BE2C (cell line): ENCODE measurements at regions not wholly inside any gene's neighbourhood (a gene's known extent, or its start where the extent isn't known, plus 50 kb on each side); places are given as distances from the start of the nearest gene placed in this dataset.

Experiments used
- DNase-seq: peaks from one replicate; pipeline ENCODE4 v3.0.0-alpha.2; 2020
- H3K27me3 ChIP-seq: fragments of 250-450 bp; sonication (Bioruptor Pico); 2 replicates; pipeline ENCODE4 v1.5.1; 2020; ENCODE audit warnings: mild to moderate bottlenecking
- H3K36me3 ChIP-seq: fragments of 250-450 bp; sonication (Bioruptor Pico); 2 replicates; pipeline ENCODE4 v1.5.1; 2020; ENCODE audit warnings: mild to moderate bottlenecking
- H3K4me1 ChIP-seq: fragments of 250-450 bp; sonication (Bioruptor Pico); 2 replicates; pipeline ENCODE4 v1.5.1; 2020
- H3K4me3 ChIP-seq: 2 replicates; pipeline ENCODE4 v1.5.1; 2011; ENCODE audit warnings: low read depth, low read length
- H3K9me3 ChIP-seq: fragments of 250-450 bp; sonication (Bioruptor Pico); 2 replicates; pipeline ENCODE4 v1.5.1; 2020
- CTCF ChIP-seq: IDR thresholded peaks from 2 replicates; pipeline ENCODE4 v1.5.1; 2012; ENCODE audit warnings: mild to moderate bottlenecking, low read depth, low read length

- Histone ChIP-seq H3K36me3 (no peaks in the 10 kb centered on the region; the same call in 1 of the 2 replicates), H3K4me1 (no peaks in the 10 kb centered on the region)
- DNase-seq: no peak
Measured at GRCh38 chr4:123035239-123035638, 112.8 kb upstream of the NUDT6 start.

GRCh38 chr4:123037804-123038203 lies 115.4 kb upstream of the NUDT6 start:
- DNase-seq: no peak
- Histone ChIP-seq H3K9me3 (no peaks in the 10 kb centered on the region; the same call in 1 of the 2 replicates), H3K4me3 (no peak overlapping the region), H3K27me3 (no peaks in the 10 kb centered on the region), H3K4me1 (no peaks in the 10 kb centered on the region), H3K36me3 (no peaks in the 10 kb centered on the region; the same call in none of the 2 replicates)
- TF ChIP-seq CTCF: no peak

More at GRCh38 chr4:123035239-123035638, 112.8 kb upstream of the NUDT6 start:
- no peak overlapping the region for H3K4me3 ChIP-seq
- no peaks in the 10 kb centered on the region for H3K27me3 ChIP-seq
- no peaks in the 10 kb centered on the region for H3K9me3 ChIP-seq
- TF ChIP-seq CTCF: no peak

GRCh38 chr4:123042095-123042494 lies 119.7 kb upstream of the NUDT6 start:
- Histone ChIP-seq H3K9me3 (no peaks in the 10 kb centered on the region; the same call in 1 of the 2 replicates), H3K27me3 (no peaks in the 10 kb centered on the region), H3K4me1 (no peaks in the 10 kb centered on the region), H3K36me3 (no peaks in the 10 kb centered on the region; the same call in none of the 2 replicates), H3K4me3 (no peak overlapping the region)
- TF ChIP-seq CTCF: no peak
- DNase-seq: no peak

GRCh38 chr4:123043013-123043412 lies 120.6 kb upstream of the NUDT6 start:
- no peak overlapping the region for H3K4me3 ChIP-seq
- no peaks in the 10 kb centered on the region; the same call in 1 of the 2 replicates for H3K9me3 ChIP-seq
- TF ChIP-seq CTCF: no peak
- H3K36me3 ChIP-seq: no peaks in the 10 kb centered on the region; the same call in none of the 2 replicates
- no peak for DNase-seq
- H3K4me1 ChIP-seq: no peaks in the 10 kb centered on the region
- no peaks in the 10 kb centered on the region for H3K27me3 ChIP-seq

- Histone ChIP-seq H3K4me1 (no peaks in the 10 kb centered on the region), H3K9me3 (no peaks in the 10 kb centered on the region; the same call in 1 of the 2 replicates), H3K36me3 (no peaks in the 10 kb centered on the region; the same call in none of the 2 replicates), H3K4me3 (no peak overlapping the region), H3K27me3 (no peaks in the 10 kb centered on the region)
- DNase-seq: no peak
- no peak for TF ChIP-seq CTCF
Measured at GRCh38 chr4:123043793-123044425, 121.5 kb upstream of the NUDT6 start.

- no peaks in the 10 kb centered on the region; the same call in 1 of the 2 replicates for H3K9me3 ChIP-seq
- no peaks in the 10 kb centered on the region; the same call in 1 of the 2 replicates for H3K36me3 ChIP-seq
- no peaks in the 10 kb centered on the region for H3K27me3 ChIP-seq
- no peak overlapping the region for H3K4me3 ChIP-seq
- no peak for TF ChIP-seq CTCF
- no peaks in the 10 kb centered on the region for H3K4me1 ChIP-seq
- no peak for DNase-seq
Measured at GRCh38 chr4:123046096-123046495, 123.7 kb upstream of the NUDT6 start.
